ENCODE measurements at regions not wholly inside any gene's neighbourhood (a gene's known extent, or its start where the extent isn't known, plus 50 kb on each side); places are given as distances from the start of the nearest gene placed in this dataset.
"Not testable (repeated sequence)": the region's sequence is repeated elsewhere in the genome, so short reads cannot be mapped to it uniquely, and the experiment has no call there.

DNA sequence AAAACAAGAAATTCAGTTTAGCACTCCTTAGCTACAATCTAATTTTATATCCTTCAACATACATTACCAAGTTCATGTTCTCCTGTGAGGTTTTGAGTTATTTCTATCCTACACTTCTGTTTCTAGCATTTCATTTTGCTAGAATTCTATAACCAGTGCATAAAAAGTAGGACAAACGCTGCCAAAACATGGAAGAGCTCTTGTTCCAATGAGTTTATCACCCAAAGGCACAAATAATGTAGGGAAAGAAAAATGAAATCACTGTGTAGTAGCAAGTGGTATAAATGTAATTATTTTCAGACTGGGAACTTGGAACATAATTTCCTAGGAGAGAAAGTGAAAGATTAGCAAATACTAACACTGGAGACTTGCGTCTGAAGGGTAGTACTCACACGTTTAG, 413.3 kb upstream of the NRSN1 start:
- no peaks in the 10 kb centered on the region for H3K9me3 Mint-ChIP-seq
- no peaks in the 10 kb centered on the region for H3K4me1 Mint-ChIP-seq (ENCODE audit: low read depth)
- H3K4me3 Mint-ChIP-seq = no peak overlapping the region
- H3K27ac Mint-ChIP-seq = no peak overlapping the region
- H3K36me3 Mint-ChIP-seq (ENCODE audit: low read depth) = no peaks in the 10 kb centered on the region
- no peaks in the 10 kb centered on the region for H3K27me3 Mint-ChIP-seq (ENCODE audit: low read depth)

DNA sequence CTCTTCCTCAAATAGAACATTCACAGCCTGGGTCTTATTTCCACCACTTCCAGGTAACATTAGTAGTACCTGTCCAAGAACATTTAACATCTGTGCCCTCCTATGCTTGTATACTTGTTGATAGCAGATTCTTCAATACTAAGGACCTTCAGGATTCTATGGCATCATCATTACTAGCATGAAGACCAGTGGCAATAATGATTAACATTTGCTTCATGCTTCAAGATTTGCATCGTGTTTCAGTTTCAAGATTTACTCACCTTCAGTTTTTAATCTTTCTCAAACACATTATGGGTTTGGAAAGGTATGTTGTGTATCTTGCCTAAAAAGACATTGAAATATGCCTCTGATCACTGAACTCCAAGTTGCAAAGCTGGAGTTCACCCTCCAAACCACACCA, 412.8 kb upstream of the NRSN1 start:
- Mint-ChIP-seq H3K27ac (no peak overlapping the region), H3K9me3 (no peaks in the 10 kb centered on the region), H3K4me3 (no peak overlapping the region), H3K4me1 (ENCODE audit: low read depth) (no peaks in the 10 kb centered on the region), H3K36me3 (ENCODE audit: low read depth) (no peaks in the 10 kb centered on the region), H3K27me3 (ENCODE audit: low read depth) (no peaks in the 10 kb centered on the region)

GRCh38 chr6:23728707-23729106, 397.3 kb upstream of the NRSN1 start:
- H3K4me3 Mint-ChIP-seq = no peak overlapping the region
- H3K27me3 Mint-ChIP-seq (ENCODE audit: low read depth) = no peaks in the 10 kb centered on the region
- H3K36me3 Mint-ChIP-seq (ENCODE audit: low read depth) = no peaks in the 10 kb centered on the region
- H3K27ac Mint-ChIP-seq = no peak overlapping the region
- no peaks in the 10 kb centered on the region for H3K9me3 Mint-ChIP-seq
- no peaks in the 10 kb centered on the region for H3K4me1 Mint-ChIP-seq (ENCODE audit: low read depth)

DNA sequence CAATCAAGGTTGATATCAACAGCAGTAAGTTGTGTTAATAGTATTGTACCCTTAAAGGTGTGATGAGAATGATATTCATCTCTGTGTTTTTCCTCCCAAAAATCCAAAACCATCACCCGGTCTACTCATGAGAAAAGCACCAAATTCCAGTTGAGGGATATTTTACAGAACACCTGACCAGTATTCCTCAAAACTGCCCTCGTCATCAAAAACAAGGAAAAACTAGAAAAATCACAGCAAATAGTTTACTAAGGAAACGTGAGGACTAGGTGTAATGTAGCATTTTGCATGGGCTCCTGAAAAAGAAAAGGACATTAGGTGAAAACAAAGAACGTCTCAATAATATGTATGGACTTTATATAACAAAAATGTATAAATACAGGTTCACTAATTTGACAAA, 394.4 kb upstream of the NRSN1 start:
- Mint-ChIP-seq H3K9me3 (peaks cover 3% of the 10 kb centered on the region), H3K36me3 (ENCODE audit: low read depth) (no peaks in the 10 kb centered on the region), H3K4me1 (ENCODE audit: low read depth) (no peaks in the 10 kb centered on the region), H3K4me3 (no peak overlapping the region), H3K27ac (no peak overlapping the region), H3K27me3 (ENCODE audit: low read depth) (no peaks in the 10 kb centered on the region)

DNA sequence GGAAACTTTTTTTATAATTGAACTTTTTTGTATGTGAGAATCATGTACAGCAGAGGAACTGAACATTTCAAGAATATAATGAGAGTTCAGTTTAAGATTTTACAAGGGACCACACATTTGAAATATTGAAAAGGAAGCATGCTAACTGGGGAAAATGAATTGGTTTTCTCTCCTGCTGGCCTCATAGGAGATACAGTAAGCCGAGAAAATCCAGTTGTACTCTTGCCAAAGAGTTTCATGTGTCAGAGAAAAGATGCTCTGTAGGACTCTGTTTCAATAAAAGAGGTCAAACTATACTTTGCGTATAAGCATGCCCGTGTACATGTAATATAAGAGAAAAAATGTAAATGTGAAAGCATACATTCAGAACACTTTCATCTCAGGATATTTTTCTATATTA, 393.5 kb upstream of the NRSN1 start:
- no peak overlapping the region for H3K27ac Mint-ChIP-seq
- no peak overlapping the region for H3K4me3 Mint-ChIP-seq
- H3K9me3 Mint-ChIP-seq = peaks cover 3% of the 10 kb centered on the region
- H3K4me1 Mint-ChIP-seq (ENCODE audit: low read depth) = no peaks in the 10 kb centered on the region
- H3K36me3 Mint-ChIP-seq (ENCODE audit: low read depth) = no peaks in the 10 kb centered on the region
- H3K27me3 Mint-ChIP-seq (ENCODE audit: low read depth) = no peaks in the 10 kb centered on the region

GRCh38 chr6:23735151-23735550, 390.9 kb upstream of the NRSN1 start:
- Mint-ChIP-seq H3K4me3 (no peak overlapping the region), H3K36me3 (ENCODE audit: low read depth) (no peaks in the 10 kb centered on the region), H3K27ac (no peak overlapping the region), H3K9me3 (peaks cover 3% of the 10 kb centered on the region), H3K27me3 (ENCODE audit: low read depth) (no peaks in the 10 kb centered on the region), H3K4me1 (ENCODE audit: low read depth) (no peaks in the 10 kb centered on the region)

DNA sequence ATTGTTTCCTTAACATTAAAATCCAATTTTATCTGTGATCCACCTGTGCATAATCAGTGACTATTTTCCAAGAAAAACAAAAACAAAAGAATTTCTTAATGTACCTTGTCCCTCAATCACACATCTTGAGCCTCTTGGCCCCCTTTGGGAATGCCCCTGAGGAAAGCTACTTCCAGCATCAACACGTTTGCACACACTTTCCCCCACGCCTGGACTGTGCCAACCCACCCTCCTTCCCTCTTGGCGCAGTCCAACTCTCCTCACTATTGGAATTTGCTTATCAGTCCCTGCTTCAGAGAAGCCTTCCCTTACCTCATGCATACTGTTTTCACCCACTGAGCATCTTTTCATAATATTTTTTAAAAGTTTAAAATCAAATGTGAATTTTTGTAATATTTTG, 389.4 kb upstream of the NRSN1 start:
- no peak overlapping the region for H3K4me3 Mint-ChIP-seq
- no peaks in the 10 kb centered on the region for H3K4me1 Mint-ChIP-seq (ENCODE audit: low read depth)
- no peaks in the 10 kb centered on the region for H3K36me3 Mint-ChIP-seq (ENCODE audit: low read depth)
- H3K9me3 Mint-ChIP-seq = peaks cover 3% of the 10 kb centered on the region
- H3K27me3 Mint-ChIP-seq (ENCODE audit: low read depth) = no peaks in the 10 kb centered on the region
- H3K27ac Mint-ChIP-seq = no peak overlapping the region

- Mint-ChIP-seq H3K27me3 (ENCODE audit: low read depth) (no peaks in the 10 kb centered on the region), H3K36me3 (ENCODE audit: low read depth) (no peaks in the 10 kb centered on the region), H3K9me3 (peaks cover 3% of the 10 kb centered on the region), H3K4me3 (no peak overlapping the region), H3K27ac (no peak overlapping the region), H3K4me1 (ENCODE audit: low read depth) (no peaks in the 10 kb centered on the region)
Measured at GRCh38 chr6:23747239-23747638, 378.8 kb upstream of the NRSN1 start.

GRCh38 chr6:23752414-23752813, 373.6 kb upstream of the NRSN1 start:
- Mint-ChIP-seq H3K4me1 (ENCODE audit: low read depth) (no peaks in the 10 kb centered on the region), H3K27ac (no peak overlapping the region), H3K36me3 (ENCODE audit: low read depth) (no peaks in the 10 kb centered on the region), H3K4me3 (no peak overlapping the region), H3K27me3 (ENCODE audit: low read depth) (no peaks in the 10 kb centered on the region), H3K9me3 (peaks cover 3% of the 10 kb centered on the region)

- H3K9me3 Mint-ChIP-seq = no peaks in the 10 kb centered on the region
- H3K27me3 Mint-ChIP-seq (ENCODE audit: low read depth) = no peaks in the 10 kb centered on the region
- H3K27ac Mint-ChIP-seq = no peak overlapping the region
- no peak overlapping the region for H3K4me3 Mint-ChIP-seq
- H3K4me1 Mint-ChIP-seq (ENCODE audit: low read depth) = no peaks in the 10 kb centered on the region
- H3K36me3 Mint-ChIP-seq (ENCODE audit: low read depth) = no peaks in the 10 kb centered on the region
Measured at GRCh38 chr6:23754197-23754596, 371.8 kb upstream of the NRSN1 start.

- no peaks in the 10 kb centered on the region for H3K36me3 Mint-ChIP-seq (ENCODE audit: low read depth)
- no peaks in the 10 kb centered on the region for H3K4me1 Mint-ChIP-seq (ENCODE audit: low read depth)
- no peak overlapping the region for H3K4me3 Mint-ChIP-seq
- H3K27me3 Mint-ChIP-seq (ENCODE audit: low read depth) = no peaks in the 10 kb centered on the region
- peaks cover 3% of the 10 kb centered on the region for H3K9me3 Mint-ChIP-seq
- no peak overlapping the region for H3K27ac Mint-ChIP-seq
Measured at GRCh38 chr6:23775127-23775526, 350.9 kb upstream of the NRSN1 start.

DNA sequence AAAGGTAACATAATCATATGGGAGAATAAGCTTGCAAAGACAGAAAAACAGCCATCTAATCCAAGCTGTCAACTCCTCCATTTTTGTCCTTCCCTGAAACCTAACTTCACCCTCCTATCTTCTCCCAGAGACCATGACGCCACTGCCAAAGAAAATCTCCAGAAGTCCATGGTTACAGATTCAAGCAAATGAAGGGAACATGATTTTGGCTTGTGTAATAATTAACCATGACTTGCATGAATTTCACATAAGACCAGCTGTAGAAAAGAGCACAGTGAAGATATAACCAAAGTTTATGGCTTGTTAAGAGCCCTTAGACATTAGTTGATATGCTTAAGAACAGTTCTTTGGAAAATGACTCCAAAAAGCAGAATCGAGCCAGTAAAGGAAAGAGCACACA, 342.1 kb upstream of the NRSN1 start:
- H3K27ac Mint-ChIP-seq = no peak overlapping the region
- H3K4me3 Mint-ChIP-seq = no peak overlapping the region
- H3K36me3 Mint-ChIP-seq (ENCODE audit: low read depth) = no peaks in the 10 kb centered on the region
- H3K9me3 Mint-ChIP-seq = peaks cover 5% of the 10 kb centered on the region
- H3K4me1 Mint-ChIP-seq (ENCODE audit: low read depth) = no peaks in the 10 kb centered on the region
- H3K27me3 Mint-ChIP-seq (ENCODE audit: low read depth) = no peaks in the 10 kb centered on the region

DNA sequence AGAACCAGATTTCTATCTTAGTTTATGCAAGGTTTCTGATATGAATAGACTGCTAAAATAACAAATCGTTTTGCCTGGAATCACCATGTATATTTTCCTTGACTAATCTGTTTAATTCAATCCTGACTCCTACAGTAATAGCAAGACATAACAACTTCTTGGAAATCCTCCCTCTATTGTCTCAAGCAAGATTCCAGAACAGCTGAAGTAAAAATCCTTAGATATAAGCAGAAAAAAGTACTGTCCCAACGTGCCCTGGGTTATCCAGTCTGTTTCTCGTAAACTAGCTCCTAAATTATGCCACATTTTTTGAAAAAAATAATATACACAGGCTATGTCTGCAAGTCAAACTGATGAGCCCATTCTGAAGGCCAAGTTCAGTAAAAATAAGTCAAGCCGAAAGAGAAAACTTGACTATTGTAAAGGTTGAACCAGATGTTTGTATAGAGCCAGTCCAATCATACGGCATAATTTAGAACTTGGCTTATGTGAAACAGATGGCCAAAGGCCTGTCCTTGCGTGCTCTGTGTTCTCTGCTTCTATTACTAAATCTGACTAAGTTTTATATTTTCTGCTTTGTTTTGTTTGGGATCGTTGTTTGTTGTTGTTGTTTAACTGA, 341.6 kb upstream of the NRSN1 start:
- Mint-ChIP-seq H3K4me3 (no peak overlapping the region), H3K27me3 (ENCODE audit: low read depth) (no peaks in the 10 kb centered on the region), H3K36me3 (ENCODE audit: low read depth) (no peaks in the 10 kb centered on the region), H3K4me1 (ENCODE audit: low read depth) (no peaks in the 10 kb centered on the region), H3K9me3 (peaks cover 5% of the 10 kb centered on the region), H3K27ac (no peak overlapping the region)

DNA sequence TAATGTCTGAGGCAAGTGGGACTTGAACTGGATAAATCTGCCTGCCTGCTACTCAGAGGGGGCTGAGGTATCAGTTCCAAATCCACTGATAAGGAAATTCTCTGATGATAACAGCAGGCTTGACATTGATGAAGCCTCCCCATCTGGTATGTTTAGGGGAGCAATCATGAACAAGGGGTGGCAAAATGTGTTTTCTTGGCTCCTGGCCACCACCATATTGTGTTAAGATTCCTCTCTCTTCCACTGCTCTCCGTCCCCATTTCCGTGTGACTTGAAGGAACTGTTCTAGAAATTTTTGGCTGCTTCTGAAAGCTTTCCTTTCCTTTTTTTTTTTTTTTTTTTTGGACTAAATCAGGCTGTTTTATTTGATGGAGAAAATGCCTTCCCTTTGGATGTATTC, 335.3 kb upstream of the NRSN1 start:
- H3K27ac Mint-ChIP-seq = no peak overlapping the region
- no peaks in the 10 kb centered on the region for H3K9me3 Mint-ChIP-seq
- H3K27me3 Mint-ChIP-seq (ENCODE audit: low read depth) = no peaks in the 10 kb centered on the region
- H3K4me1 Mint-ChIP-seq (ENCODE audit: low read depth) = no peaks in the 10 kb centered on the region
- no peaks in the 10 kb centered on the region for H3K36me3 Mint-ChIP-seq (ENCODE audit: low read depth)
- H3K4me3 Mint-ChIP-seq = no peak overlapping the region

DNA sequence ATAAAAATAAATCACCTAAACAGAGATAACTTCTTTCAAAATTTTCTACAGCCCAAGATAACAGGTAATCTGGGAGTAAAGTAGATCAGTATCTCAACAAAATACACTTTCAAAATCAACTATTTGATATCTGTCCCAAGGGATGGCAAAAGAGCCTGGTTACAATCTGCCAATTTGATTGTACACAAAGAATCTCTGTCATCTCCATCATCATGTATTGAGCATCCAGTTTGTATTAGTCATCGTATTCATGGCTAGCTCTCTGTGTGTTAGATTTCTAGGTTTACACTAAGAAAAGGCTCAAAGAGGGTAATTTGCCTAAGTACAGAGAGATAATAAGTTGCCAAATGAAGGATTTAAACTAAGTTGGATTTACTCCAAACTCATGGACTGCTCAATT, 329.0 kb upstream of the NRSN1 start:
- Mint-ChIP-seq H3K4me1 (ENCODE audit: low read depth) (no peaks in the 10 kb centered on the region), H3K27me3 (ENCODE audit: low read depth) (no peaks in the 10 kb centered on the region), H3K4me3 (no peak overlapping the region), H3K27ac (no peak overlapping the region), H3K9me3 (no peaks in the 10 kb centered on the region), H3K36me3 (ENCODE audit: low read depth) (no peaks in the 10 kb centered on the region)

DNA sequence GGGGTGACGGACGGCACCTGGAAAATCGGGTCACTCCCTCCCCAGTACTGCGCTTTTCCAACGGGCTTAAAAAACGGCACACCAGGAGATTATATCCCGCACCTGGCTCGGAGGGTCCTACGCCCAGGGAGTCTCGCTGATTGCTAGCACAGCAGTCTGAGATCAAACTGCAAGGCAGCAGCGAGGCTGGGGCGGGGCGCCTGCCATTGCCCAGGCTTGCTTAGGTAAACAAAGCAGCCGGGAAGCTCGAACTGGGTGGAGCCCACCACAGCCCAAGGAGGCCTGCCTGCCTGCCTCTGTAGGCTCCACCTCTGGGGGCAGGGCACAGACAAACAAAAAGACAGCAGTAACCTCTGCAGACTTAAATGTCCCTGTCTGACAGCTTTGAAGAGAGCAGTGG, 321.7 kb upstream of the NRSN1 start:
- not testable (repeated sequence) for H3K27me3 Mint-ChIP-seq (ENCODE audit: low read depth); H3K36me3 Mint-ChIP-seq (ENCODE audit: low read depth); H3K9me3 Mint-ChIP-seq; H3K4me3 Mint-ChIP-seq; H3K4me1 Mint-ChIP-seq (ENCODE audit: low read depth); H3K27ac Mint-ChIP-seq
